Stimulated activated CD8-positive, alpha-beta memory T cell treated with anti-CD3 and anti-CD28 coated beads, Interleukin-12 subunit alpha, Interleukin-12 subunit beta, amount 100 ng/mL, for 4 hours (primary cell): ENCODE measurements at regions not wholly inside any gene's neighbourhood (a gene's known extent, or its start where the extent isn't known, plus 50 kb on each side); places are given as distances from the start of the nearest gene placed in this dataset.
"Not testable (repeated sequence)": the region's sequence is repeated elsewhere in the genome, so short reads cannot be mapped to it uniquely, and the experiment has no call there.

ENCODE experiments used
- DNase-seq: peaks from one replicate; pipeline ENCODE4 v3.0.0-alpha.2; 2020; ENCODE audit warnings: low read depth

GRCh38 chr2:145572238-145572637 lies 1052.3 kb upstream of the ZEB2 start:
- DNase-seq: no peak

GRCh38 chr2:145569108-145569507 lies 1049.2 kb upstream of the ZEB2 start:
- no peak for DNase-seq

DNA sequence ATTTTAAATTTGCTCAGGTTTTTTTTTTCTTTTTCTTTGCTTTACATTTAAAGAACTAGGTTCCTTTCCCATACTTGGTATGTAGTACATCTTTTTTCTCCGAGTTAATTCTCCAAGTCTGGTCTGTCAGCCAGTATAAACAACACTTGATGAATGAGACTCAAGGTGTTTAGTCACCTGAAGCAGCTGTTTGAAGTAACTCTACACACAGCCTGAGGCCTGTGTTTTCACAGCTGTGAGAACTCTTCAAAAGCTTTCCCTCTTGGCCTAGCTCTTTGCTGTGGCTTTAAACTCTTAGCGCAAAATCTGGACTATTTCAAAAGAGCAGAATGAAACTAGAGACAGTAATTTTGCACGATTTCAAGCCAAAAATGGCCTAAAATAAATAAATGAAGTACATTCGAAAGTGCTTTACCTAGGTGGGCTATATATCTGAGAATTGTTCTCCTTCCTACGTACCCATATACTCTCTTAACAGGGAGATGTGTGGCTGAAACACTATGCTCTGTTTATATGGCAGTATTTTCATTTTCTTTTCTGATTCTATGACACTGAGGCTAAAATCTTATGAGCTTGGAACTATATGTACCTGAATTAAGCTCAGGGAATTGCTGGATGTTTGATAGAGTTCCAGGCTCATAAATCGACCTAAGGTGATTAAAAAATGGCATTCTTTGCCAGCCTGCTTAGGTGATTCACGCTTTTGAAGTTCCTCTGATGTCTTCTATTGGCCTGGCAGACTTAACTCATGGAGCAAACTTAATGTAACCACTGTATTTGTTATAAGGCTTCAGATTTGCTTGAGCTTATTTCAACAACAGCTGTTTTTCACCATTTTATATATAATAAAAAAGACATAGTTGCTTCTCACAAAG lies 1044.1 kb upstream of the ZEB2 start:
- DNase-seq: no peak

DNA sequence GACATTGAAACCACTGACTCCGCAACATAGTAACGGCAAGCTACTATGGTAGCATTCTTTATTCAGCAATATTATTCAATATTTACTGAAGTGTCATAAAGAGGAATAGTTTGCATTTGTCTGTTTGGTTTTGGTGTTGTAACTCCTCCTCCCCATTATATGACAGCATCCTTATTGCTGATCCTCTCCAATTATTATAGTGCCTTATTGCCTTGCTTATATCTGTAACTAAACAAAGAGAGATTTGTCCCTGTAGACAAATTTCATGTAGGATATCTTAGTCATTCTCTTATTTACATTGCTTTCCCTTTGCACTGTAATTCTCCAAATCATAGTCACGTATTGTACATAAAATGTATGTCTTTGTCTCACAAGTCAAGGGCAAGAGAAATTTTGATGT lies 1041.2 kb upstream of the ZEB2 start:
- no peak for DNase-seq

GRCh38 chr2:145558617-145559350 lies 1038.9 kb upstream of the ZEB2 start:
- DNase-seq: no peak

GRCh38 chr2:145555360-145555759 lies 1035.4 kb upstream of the ZEB2 start:
- no peak for DNase-seq

DNA sequence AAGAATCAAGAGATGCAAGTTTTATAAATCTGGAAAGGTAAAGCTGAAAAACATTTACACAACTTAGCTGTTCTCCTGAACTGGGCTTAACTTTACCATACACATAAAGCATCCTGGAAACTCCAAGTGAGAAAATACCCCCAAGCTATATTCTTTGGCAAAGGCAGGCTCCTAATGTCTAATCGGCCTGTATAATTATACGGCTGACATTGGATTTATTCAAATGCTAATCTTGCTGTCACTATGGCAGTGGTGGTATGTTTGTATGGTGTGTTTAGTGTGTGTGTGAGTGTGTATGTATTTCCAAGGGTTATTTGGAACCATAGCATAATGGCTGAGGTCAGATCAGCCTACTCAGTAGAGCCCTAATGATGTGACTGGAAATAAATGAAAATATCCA lies 1031.8 kb upstream of the ZEB2 start:
- no peak for DNase-seq

GRCh38 chr2:145548479-145548878 lies 1028.6 kb upstream of the ZEB2 start:
- DNase-seq: no peak

DNA sequence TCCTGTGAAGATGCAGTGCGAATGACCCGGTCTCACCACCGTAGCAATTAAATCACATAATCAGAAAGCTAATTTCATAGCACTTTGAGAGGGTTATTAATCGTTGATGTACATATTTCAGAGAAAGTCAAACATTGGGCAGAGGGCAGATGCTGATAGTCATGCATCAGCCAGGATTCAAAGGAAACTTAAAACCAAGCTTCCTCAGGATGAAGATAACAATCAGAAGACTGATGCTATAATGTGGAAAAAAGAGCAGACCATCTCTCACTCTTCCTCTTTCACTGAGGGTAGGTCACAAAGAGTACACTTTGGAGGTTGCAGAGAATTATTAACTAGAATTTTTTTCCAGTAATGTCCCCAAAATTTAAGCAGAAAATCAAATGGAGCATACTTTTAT lies 1027.7 kb upstream of the ZEB2 start:
- no peak for DNase-seq

DNA sequence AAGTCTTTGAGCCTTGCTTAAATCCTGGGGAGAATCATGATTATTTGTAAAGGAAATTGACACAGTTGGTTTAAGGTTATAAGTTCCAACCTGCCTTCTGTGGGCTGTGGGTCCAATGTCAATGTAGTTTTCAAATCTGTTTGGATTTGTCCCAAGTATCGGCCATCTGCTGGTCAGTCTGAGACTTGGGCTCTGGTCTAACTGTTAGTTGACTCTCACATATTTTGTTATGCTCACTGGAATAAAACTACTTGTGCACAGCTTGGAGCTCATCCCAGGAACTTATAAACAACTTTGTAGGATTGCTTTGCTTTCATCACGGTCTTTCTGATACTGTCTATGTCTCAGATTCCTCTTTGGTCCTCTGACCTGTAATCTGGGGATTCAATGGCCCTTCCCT lies 1026.2 kb upstream of the ZEB2 start:
- no peak for DNase-seq

DNA sequence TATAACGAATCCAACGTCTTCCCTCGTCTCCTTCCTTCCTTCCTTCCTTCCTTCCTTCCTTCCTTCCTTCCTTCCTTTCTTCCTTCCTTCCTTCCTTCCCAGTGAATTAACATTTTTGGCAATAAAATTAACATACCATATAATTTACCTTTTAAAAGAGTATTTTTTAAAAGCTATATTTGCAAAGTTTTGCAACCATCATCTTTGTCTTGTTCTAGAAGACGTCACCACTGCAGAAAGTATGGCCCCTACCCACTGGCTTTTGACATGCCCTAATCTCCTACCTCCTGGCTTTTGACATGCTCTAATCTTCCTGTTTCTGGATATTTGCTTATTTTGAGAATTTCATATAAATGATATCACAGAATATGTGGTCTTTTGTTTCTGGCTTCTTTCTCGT lies 1023.9 kb upstream of the ZEB2 start:
- DNase-seq: no peak

- DNase-seq: no peak
These were observed 1023.2 kb upstream of the ZEB2 start for GRCh38 chr2:145543155-145543554.

- DNase-seq: no peak
These were observed 1021.1 kb upstream of the ZEB2 start for GRCh38 chr2:145541028-145541427.

DNA sequence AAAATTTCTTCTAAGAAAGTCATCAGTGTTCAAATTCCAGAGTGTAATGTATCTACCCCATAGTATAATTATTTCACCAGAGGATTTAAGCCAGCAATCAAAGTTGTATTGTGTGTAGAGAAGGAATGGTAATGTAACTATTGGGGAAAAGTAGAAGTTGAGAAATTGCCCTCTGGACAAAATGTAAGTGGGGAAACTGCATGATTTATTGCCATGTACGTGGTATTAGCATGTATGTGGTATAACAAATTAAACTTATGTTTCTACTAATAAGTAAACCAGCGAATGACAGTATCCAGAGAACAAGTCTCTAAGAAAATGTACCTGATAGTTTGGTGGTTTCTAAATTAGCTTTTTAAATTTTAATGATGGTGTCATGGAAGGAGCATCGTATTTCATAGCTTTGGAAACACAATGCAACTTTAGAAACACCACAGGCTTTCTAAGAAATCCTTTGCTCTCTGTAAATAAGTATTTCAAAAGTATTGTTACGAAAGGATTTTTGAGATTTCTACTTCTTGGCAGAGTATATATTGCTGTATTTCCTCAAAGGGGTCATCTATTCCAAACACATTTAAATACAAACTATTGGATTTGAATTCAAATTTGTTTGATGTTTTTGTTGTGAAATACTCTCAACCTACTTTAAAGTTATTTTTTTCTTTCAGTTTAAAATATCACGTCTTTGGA lies 1018.9 kb upstream of the ZEB2 start:
- DNase-seq: no peak

- no peak for DNase-seq
These were observed 1010.7 kb upstream of the ZEB2 start for GRCh38 chr2:145530653-145531052.

DNA sequence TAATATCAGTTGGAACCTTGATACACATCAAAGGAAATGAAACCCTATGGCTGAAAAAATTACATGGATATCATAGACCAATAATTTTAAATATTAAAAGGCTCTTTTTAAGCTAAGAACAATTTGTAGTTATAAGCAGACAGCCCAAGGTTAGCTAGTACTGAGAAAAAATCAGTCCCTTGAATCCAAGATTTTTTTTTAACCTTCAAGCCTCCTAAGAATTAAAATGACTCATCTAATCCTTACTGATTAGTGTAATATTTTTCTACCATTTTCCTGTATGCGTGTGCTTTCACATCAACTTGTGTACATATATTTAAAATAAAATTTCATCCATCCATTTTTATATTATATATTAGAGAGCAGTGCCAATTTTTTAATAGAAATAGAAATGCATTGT lies 1004.9 kb upstream of the ZEB2 start:
- no peak for DNase-seq

DNA sequence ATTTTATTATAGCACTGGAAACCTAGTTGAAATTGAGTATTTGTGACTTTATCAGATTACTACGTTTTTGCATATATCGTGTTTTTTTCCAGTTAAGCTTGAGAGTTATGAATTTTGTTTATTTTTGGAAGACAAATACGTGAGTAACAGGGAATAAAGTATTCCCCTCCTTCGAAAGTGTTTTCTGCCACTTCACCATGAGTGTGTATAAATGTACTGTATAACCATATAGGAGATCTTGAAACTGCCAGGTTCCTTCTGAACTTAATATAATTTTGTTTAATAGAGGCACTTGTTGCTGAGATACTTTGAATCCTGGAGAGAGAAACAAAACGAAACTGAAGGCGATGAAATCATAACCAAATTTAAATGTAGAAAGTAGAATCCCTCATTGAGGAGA lies 1004.4 kb upstream of the ZEB2 start:
- no peak for DNase-seq

GRCh38 chr2:145519254-145519653 lies 999.3 kb upstream of the ZEB2 start:
- not testable (repeated sequence) for DNase-seq

DNA sequence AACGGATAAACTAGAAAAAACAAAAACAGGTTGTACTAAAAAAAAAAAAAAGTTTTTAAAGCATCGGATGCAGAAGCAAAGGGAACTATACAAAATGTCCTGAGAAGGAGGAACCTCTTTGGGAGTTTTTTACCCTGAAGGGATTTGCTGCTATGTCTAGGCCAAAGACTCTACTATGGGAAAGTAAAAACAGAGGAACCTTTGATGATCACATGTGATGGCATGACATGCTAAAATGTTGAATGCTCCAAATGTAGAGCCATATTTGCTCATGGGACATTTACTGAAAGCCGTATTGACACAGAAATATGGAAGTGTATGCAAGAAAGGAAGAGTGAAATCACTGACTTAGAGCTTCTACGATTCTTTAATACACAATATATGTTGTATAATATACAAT lies 992.0 kb upstream of the ZEB2 start:
- no peak for DNase-seq

DNA sequence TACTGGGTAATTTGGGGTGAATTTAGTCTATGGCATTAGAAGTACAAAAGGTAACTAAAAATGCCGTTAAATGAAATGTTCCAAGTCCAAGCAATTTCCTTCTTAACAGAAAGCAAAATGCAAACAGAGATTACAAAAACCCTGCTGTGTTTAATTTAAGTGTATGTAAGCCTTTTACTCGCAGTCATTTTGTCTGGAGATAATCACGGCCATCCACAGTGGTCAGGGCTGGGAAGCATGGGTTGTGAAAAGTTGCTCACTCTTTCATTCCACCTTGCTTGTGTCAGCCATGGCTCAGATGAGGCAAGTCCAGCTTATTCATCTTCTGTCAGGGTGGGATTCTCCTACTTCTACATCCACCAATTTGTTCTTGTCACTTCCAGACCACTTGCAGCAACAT lies 983.6 kb upstream of the ZEB2 start:
- no peak for DNase-seq

DNA sequence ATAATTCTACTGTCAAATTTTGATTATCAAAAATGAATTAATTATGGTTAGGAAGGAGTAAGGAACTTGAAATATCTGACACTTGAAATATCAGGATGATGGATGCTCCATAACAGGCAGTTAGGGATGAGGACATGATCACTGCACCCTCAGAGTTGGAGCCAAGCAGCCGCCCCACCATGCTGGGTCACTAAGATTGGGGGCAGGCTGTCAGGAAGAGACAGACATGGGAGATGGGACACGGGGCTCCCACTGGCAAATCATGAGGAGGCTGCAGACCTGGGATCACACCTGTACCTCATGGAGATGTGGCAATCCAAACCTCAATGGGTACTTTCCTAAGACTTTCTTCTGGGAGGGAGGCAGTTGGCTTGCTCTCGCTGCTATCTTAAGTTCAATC lies 982.0 kb upstream of the ZEB2 start:
- no peak for DNase-seq

GRCh38 chr2:145495590-145495989 lies 975.7 kb upstream of the ZEB2 start:
- no peak for DNase-seq

- no peak for DNase-seq
These were observed 974.5 kb upstream of the ZEB2 start for GRCh38 chr2:145494441-145494840.
